ENCODE measurements at regions not wholly inside any gene's neighbourhood (a gene's known extent, or its start where the extent isn't known, plus 50 kb on each side); places are given as distances from the start of the nearest gene placed in this dataset.
"Not testable (repeated sequence)": the region's sequence is repeated elsewhere in the genome, so short reads cannot be mapped to it uniquely, and the experiment has no call there.

DNA sequence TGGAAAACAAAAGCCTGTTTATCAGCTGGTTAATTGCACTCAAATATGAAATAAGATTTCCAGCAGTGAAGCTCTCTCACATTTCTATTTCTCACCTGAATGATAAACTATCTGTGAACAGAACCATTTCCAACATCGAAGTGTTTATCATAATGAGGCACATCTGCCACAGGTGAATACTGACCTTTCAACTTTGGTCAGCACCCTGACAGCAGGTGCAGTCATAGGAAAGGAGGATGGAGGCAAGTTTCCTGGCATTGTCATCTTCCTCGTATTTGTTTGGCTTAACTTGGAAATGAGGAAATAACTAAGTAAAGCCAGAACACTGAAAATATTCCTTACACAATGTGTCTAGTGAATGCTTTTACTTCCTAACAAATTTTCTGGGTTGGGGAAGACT, 716.4 kb downstream of the NR2F1-AS1 start:
- DNase-seq (ENCODE audit: low spot score) = no peak

DNA sequence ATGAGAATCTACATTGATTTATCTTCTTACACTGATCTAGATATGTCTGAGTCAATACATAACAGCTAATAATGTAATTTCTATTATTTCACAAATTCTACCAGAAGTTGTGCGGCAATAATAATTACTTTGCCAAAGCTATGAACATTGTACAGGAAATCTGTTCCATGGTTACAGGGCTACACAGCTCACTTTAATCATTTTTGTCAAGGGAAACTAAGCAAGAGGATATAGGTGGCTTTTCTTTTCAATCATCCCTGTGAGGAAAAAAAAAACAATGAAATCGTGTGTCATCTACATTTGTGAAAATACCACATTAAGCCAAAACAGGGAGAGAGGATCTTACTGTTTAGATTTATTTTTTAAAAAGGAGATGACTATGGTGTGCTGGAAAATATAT, 717.4 kb downstream of the NR2F1-AS1 start:
- DNase-seq (ENCODE audit: low spot score) = no peak

DNA sequence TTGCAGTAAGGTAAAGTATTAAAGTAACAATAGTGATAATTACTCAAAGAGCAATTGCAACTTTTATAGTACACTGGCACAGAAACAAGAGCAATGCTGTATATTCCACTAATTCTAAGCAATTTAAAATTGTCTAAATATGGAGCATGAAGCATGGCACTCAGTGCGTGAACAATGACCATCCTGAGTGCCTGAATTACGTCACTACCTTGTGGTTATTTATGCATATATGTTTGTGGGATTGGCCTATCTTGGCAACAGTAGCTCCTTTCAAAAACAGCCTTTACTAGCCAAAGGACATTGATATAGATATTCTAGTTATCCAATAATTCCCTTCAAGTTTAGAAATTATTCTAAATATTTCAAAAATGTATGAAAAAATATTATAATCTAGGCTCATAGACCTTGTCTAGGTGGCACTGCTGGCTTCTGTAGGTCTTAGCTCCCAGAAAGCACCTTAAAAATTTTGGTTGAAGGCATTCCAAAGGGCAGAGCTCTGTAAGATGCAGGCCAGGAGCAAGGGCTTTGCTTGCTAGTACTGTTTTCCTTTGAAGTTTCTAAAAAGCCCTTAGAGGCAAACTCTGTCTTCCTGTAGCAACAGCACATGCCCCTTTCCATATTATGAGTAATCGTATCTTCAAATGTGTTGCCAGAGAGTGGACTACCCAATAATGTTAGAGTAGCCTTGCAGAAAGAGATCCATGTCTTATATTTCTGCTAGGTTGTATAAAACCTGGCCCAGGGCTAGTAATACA, 719.3 kb downstream of the NR2F1-AS1 start:
- DNase-seq (ENCODE audit: low spot score) = no peak

DNA sequence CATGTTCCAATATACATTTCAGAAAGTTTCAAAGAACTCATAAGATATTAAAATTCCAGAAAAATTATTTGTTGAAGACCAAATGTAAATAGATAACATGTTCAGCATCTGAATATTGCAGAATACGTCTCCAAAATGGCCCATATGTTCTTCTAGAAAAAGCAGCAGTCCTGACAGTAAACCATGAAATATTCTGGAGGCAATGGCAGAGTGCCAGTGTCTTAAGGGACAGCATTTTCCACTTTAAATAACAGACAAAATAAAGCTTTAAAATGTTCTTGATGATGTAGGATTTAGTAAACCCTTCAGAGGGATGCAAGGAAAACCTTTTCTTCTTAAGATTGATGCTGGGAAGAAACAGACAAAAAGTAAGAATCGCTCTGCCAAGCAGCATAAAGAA, 721.0 kb downstream of the NR2F1-AS1 start:
- DNase-seq (ENCODE audit: low spot score) = no peak

DNA sequence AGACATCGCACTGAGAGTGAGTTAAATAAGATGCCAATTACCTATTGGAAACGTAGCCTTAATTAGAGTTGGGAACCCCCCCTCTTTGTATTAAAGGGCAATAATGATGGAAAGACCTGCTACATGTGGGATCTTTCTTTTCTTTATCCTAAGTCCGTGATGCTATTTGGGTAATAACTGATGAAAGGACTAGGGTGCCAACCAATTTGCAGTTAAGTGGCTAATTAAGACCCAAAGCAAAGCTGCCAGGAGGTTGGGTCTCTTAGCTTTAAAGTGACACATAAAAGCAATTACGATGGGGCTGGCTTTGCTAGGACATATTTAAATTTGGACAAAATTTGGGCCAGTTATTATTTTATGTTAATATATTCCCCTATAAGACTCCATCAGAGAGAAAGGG, 728.8 kb downstream of the NR2F1-AS1 start:
- no peak for DNase-seq (ENCODE audit: low spot score)

DNA sequence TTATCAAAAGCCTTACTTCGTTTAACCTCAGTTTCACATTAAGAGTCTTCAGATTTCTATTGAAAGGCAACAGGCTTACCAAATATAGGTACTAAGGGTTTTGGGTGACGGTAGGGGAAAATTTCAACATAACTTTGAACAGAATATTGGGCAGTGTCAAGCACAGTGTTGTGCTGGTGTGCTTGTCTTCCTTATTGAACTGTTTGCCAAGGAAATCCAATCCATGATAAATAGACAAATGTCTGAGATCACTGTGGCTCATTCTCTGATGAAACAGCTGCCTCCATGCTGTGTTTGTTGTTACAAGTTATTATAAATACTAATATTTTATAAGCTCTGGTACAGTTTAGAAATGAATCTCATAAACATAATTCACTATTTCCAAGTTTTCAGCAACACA, 730.1 kb downstream of the NR2F1-AS1 start:
- no peak for DNase-seq (ENCODE audit: low spot score)

DNA sequence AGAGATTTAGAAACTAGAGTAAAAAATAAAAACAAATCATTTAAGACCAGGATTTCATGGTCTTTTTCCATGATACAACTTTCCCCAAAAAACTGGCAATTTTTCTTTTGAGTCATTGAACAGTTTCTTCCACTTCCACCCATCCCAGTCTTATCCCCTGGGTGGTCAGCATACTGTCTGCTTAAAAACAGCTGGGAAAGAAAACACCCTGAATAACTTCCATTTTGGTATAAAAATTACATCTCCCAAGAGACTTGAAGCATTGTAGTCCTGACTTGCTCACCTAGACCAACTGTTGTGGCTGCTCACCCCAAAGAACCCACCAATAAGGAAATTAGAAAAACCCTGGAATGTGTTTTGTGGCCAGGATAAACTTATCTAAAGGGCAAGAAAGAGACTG, 731.3 kb downstream of the NR2F1-AS1 start:
- no peak for DNase-seq (ENCODE audit: low spot score)

DNA sequence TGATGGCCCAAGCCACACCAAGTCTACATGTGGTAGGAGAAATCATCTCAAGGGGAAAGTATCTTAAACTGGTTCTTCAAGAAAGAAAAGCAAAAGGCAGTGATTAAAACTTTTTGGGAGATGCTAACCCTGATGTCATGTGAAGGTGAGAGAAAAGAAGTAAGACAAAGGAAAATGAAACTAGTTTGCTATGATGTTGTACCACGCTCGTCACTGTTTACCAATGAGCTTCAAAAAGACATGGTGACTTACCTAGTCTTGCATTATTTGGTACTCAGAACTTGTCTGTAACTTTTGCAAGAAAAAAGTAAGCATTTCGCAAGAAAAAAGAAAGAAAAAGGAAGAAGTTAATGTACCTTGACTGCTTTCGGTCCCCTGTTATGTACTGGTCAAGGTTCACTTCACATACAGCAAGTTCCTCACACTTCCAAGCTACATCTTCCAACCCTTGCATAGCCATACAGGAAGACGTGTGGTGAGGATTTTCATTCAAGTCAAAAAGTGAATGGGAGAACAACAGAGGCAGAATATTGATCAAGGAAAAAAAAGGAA, 739.3 kb downstream of the NR2F1-AS1 start:
- DNase-seq (ENCODE audit: low spot score) = no peak

DNA sequence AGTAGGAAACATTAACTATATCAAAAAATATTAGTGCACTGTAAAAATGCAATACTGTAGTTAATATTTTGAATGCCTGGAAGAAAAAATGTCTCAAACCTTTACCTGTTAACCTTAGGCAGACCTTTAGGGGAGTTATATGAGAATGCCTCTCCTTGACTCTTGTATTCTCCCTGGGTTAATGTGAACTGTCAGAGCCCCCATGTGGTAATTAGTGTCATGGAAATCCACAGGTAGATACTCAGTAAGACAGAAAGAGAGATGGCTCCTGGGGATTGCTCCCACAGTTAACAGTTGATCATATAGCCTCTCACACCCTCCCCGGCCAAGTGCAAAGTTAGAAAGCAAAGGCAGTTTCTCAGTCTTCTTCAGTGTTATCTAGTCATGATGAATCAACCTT, 742.8 kb downstream of the NR2F1-AS1 start:
- no peak for DNase-seq (ENCODE audit: low spot score)

DNA sequence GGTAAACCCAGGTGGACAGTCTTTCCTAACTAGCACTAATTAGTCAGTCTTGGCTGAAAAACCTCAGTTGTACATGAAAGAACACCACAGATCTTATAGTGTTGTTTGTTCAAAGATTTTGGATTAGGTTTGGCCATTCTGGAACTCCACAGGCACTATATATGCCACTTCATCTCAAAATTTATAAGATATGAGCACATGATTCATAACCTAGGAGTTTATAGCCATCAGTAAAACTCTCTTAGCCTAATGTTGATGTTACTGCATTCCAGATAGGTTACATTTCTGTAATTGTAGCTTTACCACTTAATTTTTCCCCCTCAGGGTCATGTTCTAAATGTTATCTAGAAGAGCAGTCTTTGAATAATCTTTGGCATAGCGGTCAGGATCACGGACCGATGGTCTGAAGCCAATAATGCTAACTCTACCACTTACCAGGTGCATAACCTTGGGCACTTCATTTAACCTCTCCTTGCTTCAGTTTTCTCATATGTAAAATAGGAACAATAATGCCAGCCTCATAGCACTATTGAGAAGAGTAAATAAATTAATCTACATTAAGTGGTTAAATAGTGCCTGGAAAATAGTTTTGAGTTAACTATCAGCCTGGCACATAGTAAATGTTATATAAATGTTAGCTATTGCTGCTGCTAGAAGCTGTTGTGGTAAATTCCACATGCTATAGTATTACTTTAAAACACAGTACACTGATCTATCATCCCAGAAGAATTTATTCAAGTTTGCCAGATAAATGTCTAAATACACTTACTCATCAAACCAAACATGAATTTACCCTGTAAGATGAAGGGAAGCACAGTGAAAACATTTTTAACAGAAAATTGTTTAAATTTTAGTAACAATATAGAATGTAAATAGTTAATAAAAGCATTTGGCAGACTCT, 743.9 kb downstream of the NR2F1-AS1 start:
- DNase-seq (ENCODE audit: low spot score) = no peak

DNA sequence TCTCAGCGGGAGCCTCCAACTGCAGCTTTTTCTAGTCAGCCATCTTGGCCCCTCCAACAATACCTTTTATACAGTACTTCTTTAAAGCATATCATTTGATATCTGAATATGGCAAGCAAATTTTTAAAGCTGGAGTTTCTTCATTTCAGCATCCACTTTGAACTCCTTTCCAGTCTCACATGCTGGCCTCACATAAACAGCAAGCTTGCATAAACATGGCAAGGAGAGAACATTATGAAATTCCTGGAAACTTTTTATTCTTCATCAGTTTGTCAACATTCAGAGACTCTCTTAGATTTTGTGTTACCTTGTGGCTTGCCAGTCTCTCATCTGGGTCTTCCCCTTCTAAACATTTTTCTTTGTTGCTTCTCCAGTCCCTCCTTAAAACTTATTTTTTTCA, 745.3 kb downstream of the NR2F1-AS1 start:
- DNase-seq (ENCODE audit: low spot score) = no peak

DNA sequence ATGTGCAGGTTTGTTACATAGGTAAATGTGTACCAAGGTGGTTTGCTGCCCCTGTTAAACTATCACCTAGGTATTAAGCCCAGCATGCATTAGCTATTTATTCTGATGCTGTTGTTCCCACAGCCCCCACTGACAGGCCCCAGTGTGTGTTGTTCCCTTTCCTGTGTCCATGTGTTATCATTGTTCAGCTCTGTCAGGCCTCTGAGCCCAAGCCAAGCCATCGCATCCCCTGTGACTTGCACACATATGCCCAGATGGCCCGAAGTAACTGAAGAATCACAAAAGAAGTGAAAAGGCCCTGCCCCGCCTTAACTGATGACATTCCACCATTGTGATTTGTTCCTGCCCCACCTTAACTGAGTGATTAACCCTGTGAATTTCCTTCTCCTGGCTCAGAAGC, 757.5 kb downstream of the NR2F1-AS1 start:
- DNase-seq (ENCODE audit: low spot score) = not testable (repeated sequence)

DNA sequence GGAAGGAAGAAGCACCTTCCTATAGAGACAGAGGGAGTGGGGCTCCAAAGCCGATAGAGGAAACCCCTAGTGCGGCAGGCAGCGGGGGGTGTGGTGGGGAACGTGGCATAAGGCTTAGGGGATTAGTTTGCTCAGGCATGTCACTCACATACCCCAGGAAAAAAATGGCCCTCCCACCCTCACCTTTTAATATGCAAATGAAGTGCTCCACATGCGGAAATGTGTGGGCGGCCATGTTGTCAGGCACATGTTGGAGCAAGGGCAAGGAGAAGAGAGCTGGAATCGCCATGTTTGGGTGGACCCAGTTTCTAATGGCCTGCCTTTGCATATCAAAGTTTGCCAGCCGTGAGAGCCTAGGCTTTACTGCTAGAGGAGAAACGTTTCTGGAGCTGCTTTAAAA, 758.8 kb downstream of the NR2F1-AS1 start:
- DNase-seq (ENCODE audit: low spot score) = no peak

DNA sequence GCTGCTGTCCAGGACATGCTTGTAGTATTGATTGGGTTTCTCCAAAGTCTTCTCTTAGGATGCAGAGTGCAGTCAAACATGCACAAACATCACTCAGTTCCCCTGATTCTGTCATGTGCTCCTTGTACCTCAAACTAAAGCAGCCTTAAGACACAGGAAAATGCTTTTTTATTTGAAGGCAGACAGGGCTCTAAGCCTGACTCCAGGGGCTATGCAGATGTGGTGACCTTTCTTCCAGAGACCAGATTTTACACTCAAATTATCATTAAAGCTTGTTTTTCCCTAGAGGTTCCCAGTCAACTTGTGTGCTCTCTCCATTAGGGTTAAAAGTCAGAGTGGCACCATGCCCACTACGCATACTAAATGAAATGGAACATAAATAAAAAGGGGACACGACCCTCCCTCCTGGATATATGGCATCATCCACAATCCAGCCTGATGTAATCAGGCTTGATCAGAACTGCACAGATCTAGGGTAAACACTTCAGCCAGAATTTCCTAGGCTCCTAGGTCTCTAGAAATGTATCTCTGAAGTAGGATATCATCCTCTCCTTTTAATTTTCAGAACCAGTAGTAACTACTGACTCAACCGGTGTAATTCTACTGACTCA, 771.1 kb downstream of the NR2F1-AS1 start:
- no peak for DNase-seq (ENCODE audit: low spot score)

DNA sequence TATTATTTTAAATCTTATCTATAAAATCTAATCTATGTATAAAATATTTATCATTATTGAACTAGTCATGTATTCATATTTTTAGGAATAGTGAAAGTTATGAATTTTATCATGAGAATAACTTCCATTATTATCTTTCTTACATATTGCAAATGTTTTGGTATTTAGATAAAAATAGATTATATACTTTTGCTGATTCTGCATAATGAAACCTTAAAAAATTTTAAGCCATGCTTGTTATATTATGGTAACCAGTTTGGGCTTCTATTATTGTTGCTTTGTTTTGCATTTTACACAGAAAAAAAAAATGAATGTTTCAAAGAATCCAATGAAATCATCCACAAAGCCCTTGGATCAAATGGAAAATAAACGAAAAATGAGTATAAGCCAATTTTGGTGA, 772.5 kb downstream of the NR2F1-AS1 start:
- DNase-seq (ENCODE audit: low spot score) = no peak

DNA sequence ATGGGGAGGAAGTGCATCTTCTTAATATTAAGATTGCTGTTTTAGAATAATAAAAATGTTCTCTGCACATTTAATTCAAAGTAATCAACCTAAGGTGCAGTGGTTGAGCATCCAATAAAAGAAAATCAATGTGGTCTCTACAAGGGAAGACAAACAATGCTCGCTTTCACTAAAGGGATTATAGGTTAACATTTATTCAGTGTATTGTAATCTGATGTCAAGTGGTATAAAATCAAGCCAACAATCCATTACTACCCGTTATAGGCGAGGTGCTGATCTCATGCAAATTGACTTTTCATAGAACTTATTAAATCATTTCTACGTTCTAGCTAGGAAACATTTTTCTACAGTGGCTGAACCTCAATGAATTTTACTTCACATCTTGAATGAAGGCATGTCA, 773.9 kb downstream of the NR2F1-AS1 start:
- no peak for DNase-seq (ENCODE audit: low spot score)

DNA sequence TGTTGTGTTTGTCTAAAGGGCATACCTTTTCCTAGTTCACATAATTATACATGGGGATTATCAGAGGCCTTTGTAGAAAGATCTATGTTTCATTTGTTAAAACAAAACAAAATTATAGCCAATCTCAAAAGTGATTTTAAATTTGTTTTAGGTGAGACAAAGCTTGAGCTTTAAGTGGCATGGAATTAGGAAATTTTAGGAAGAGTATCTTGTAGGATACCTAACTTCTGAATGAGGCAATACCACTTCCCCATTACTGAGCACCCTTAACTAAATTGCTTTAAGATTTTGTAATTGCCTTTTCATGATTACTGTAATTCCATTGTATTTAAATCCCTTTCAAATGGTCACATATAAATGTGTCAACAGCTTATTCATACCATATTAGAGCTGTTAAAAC, 775.6 kb downstream of the NR2F1-AS1 start:
- DNase-seq (ENCODE audit: low spot score) = no peak

DNA sequence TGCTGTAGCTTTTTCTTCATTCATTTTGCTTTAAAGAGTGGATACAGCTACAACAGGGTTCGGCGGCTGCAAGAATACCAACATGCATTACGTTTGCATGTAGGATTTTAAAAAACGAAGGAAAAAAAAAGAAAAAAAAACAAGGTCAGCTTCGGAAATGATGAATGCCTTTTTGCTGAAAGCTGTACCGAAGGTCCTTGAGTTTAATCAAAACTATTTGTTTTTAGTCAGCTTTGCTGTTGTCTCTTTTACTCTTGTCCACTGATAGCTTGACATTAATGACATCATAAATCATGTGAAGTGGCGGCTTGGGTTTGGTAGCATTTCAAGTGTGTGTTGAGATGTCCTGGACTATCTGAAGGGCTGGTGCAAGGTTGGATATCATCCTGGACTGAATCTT, 779.1 kb downstream of the NR2F1-AS1 start:
- DNase-seq (ENCODE audit: low spot score) = no peak

DNA sequence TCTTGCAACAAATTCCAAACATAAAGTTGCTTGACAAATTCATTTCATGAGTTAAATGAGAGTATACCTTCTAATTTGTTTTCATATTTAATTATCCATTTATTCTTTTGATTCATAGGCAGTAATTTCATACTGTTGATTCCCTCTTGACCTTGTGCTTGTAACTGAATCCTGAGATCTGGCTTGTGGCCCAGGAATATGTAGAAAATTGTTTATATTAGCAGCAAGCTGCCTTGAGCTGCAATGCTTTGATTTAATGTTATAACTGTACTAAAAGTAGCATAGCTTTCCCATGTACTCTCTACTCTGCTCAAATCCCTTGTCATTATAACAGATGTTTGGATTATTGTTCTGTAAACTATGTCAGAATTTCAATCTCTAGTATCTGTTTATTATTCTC, 780.7 kb downstream of the NR2F1-AS1 start:
- no peak for DNase-seq (ENCODE audit: low spot score)

DNA sequence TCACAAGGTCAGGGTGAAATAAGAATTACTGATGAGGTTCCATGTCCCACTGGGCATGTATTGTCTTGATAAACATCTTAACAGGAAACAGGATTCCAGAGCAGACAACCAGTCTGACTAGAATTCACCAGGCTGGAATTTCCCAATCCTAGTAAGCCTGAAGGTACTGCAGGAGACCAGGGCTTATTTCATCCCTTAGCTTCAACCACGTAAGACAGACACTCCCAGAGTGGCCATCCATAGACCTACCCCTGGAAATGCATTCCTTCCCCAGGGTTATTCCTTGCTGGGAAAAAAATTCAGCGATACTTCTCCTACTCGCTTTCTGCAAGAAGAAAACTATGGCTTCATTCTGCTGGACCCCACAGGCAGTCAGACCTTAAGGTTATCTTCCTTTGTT, 785.4 kb downstream of the NR2F1-AS1 start:
- no peak for DNase-seq (ENCODE audit: low spot score)

DNA sequence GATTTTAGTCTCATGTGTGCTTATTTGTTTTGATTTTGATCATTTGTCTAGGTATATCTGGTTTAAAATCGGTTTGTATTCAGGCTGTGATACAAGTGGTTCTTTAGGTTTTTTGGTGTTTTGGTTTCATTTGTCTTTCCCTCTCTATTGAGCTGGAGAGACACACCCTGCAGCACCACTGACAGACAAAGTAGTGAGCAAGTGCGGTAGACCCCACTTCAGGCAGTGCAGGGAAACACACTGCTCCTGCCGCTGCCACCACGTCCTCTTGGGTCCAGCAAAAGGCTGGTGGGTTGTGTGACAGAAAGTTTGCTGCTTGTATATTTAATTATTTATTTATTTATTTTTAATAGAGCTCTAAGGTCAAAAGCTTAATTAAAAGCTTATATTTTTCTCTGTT, 801.0 kb downstream of the NR2F1-AS1 start:
- DNase-seq (ENCODE audit: low spot score) = no peak

DNA sequence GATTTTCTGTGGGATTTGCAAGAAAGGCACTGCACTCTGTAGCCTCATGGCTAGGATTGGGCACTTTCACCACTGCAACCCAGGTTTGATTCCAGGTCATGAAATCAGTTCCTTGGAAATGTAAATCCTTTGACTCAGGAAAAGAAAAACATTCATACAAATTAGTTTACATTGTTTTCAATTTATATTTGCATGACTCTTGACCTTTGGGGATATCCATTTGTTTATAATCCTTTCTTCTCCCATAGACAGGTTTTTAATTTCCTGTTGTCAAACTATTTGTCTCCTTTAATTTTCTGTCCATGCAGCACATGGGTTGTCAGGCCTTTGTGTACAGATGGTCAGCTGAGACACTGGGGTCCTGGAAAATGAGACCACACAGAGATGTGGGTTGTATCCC, 801.5 kb downstream of the NR2F1-AS1 start:
- DNase-seq (ENCODE audit: low spot score) = no peak

DNA sequence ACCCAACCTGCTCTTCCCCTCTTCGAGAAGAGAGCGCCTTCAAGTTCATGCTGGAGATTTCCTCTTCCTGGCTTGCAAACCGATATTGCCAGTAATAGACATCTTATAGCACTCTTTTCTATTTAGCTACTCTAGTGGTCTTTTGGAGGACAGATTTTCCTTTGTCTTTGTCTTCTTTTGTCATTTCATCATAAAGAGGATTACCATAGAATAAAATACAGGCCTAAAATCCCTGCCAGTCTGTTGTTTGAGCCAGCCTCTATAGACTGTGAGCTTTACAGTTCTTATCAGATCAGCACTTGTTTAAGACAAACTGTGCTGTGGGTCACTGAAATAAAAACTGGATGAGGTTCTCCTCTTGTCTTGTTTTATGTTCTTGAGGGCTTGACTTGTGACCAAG, 802.8 kb downstream of the NR2F1-AS1 start:
- DNase-seq (ENCODE audit: low spot score) = no peak
